GM18520 (cell line): ENCODE measurements at regions not wholly inside any gene's neighbourhood (a gene's known extent, or its start where the extent isn't known, plus 50 kb on each side); places are given as distances from the start of the nearest gene placed in this dataset.
"Not testable (repeated sequence)": the region's sequence is repeated elsewhere in the genome, so short reads cannot be mapped to it uniquely, and the experiment has no call there.

ENCODE experiments used
- ATAC-seq: cut with Tn5 transposase; IDR thresholded peaks from one replicate; pipeline ENCODE4 v1.9.1; 2021; ENCODE audit not compliant: unreplicated experiment

DNA sequence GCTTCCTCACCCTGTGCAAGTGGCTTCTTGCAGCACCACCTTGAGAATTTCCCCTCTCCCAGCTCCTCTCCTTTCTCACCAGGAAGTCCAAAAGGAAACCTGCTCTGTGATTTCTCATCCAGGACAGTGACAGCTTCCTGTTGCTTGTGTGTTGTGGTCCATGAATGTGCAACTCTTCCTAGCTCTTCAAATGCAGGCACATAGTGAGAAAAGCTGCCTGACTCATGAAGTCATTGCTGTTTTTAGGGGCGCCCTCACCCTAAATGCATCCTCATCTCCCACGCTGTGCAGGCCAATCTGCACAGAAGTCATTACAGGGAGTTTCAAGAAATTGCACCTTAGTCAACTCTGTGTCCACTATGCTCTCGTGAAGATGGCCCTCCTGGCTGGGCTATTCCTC, 112.9 kb upstream of the IGLL5 start:
- ATAC-seq: not testable (repeated sequence)

DNA sequence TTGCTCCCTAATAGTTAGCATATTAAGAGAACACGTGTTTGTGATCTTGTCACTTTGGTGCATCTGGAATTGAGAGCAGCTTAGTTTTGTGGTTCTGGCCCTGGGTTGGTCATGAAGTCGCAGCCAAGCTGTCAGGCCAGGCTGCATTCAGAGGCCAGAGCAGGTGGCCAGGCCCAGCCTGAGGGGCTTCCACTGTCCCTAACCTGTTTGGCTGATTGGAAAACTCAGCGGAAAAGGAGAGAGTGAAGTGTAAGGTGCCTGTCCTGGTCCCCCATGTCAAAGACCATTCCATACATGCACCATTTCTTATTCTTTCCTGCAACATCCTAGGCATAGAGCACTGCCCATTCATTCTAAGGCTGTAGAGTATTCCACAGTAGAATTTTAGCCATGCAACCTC, 111.5 kb upstream of the IGLL5 start:
- no peak for ATAC-seq

DNA sequence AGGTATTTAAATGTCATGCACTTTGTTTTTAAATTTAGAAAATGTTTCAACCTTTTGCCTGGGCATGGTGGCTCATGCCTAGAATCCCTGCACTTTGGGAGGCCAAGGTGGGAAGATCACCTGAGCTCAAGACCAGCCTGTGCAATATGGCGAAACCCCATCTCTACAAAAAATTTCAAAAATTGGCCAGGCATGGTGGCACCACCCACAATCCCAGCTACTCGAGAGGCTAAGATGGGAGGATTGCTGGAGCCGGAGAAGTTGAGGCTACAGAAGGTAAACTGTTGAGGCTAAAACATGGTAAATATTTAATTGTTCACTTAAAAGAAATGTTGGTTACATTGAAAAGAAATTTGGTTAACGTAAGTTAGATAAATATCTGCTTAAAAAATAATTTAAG, 108.4 kb upstream of the IGLL5 start:
- ATAC-seq: no peak

DNA sequence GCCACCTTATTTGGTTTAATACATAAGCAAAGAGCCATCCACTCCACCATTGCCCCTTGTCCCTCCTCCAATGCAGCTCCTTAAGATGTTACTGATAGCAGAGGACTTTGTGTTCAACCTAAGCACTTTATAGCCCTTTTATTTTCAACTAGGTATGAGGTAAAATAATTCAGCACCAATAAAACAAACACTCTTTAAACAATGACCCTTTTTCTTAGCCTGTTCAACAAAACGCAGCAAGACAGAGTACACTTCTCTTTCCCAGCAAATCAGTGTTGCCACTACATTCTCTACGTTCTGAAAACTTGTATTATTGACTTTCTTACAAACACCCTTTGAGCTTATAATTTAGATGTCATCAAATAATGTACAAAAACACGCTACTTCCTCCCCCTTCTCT, 104.0 kb upstream of the IGLL5 start:
- ATAC-seq: no peak

DNA sequence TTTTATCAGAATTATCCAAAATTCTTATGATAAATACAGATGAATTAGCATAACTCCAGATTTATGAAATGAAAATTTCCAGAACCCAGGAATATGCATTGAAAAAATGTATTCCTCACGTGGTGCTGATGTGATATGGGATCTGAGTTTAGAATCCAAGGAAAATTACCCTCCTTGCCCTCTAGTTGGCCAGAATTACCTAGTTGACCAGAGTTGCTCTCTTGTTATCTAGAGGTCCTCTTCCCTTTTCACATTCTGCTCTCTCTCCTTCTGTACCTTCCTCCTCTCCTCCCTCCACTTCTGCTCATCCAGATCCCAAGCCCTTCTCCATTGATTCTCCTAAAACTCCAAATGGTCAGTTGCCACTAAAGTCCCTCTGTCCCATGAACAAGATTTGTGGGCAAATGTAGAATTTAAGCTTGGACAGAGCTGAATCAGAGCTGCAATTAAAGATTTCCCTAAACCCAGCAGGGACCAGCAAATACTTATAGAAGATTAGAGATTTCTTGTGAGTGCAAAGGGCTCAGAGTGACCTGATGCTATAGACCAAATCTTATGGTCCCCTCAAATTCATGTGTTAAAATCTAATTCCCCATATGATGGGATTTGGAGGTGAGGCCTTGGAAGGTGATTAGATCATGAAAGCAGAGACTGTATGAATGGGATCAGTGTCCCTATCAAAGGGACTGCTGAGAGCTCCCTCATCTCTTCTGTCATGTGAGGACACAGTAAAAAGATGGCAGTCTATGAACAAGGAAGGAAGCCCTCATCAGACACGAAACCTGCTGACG, 103.2 kb upstream of the IGLL5 start:
- no peak for ATAC-seq

DNA sequence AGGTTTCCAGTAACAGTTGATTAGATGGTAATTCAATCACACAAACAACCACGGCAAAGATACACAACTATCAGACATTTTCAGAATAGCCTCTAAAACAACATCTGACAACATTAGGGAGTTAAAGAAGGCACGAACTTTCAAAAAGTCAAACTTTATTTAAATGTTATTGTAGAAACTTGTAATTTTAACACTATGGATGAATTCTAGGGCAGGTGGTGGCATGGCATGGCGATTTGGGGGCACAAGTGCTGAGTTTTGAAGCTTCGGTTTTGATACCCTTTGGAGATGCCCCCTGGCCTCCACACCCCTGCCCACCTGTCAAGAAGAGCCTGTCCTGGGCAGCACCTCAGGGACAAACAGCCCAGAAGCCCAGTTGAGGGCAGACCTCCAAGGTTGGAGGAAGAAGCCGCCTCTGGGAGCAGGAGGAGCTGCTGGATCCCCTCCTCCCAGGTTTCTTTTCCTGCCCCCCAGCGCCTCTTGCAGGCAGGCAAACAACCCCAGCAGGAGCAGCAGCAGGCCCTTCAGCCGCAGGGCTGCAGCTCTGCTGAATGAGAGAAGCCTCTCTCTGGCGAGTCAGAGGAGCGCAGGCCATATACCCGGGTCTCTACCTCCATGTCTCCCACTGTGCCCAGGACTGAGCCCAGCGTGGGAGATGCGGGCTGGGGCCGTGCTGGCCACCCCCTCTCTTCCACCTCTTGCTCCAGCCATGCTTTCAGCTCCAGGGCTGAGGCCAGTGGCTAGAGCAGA, 102.1 kb upstream of the IGLL5 start:
- no peak for ATAC-seq

DNA sequence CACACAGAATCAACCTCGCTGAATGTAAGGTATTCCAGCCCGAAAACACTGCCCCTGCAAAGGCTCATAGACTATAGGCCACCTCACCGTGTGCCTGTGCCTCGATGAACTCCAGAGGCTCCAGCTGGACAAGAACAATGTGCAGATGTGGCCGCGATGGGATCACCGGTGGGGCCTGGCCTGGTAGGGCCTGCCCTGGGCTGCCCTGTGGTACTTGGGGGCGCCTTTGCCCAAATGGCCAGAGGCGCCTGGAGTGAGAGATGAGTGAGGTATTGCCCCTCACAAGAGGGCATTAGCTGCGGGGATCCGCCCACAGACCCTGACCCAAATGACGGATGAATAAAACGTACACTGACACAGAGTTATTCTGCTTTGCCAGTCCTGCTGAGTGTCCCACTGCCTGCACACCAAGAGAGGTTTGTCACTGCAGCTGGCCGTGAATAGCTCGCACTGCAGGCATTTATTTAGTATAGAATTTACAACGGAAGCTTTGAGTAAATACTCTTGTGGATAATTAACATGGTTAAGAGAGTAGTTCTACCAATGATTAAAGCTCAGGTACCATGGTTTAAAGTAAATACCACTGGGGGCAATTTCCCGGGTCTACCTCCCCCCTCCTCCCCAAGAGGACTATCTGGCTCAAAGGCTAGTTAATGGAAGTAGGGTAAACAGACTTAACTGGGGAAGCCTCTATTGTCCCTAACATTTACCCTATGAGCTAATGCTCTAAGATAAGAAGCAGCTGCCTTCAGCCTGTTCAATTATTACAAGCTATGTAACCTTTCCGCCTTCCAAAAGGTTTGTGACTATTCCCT, 101.1 kb upstream of the IGLL5 start:
- ATAC-seq: no peak

DNA sequence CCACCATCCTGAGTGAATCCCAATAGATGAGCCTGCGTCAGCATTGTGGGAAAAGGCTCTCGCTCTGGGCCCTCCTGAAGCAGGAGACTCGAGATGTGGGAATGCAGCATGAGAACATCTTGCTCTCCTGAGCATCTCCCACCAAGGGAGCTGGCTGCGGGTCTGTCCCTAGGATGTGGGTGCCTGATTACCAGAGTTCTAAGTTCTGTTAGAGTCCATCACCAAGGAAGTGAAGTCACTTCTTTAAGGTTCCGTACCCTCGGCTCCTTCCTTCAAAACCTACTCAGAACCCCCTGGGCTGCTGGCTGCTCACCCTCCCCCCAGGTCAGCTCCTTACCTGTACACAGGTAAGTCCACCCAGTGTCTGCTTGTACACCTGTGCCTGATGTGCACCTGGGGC, 100.5 kb upstream of the IGLL5 start:
- no peak for ATAC-seq

DNA sequence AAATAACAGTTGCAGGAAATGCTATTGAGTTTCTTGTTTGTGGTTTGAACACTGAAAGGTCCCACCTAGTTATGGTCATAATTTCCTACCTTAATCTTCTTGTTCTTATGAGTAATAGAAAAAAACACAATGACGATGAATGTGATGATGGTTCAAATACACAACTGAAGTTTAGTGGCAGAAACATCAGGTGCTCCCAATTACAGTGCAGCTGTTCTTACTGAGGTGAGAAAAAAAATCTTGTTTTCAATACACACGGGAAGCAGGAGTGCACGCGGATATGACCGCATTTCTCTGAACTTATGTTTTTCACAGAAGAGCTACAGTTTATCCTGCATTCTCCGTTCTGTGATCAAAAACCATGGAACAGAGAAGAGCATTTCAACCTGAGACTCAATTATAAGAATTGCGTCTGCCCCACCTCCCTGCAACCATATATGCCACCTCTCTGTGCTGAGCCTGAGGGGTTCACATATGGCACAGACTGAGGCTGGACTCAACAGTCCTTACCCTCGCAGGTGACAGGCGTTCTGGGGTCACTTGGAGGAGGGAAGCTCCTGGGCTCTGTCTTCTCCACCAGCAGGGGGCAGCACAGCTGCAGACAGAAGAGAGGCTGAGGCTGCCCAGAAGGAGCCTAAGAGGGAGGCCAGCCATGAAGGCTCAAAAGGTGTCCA, 99.7 kb upstream of the IGLL5 start:
- ATAC-seq: no peak

DNA sequence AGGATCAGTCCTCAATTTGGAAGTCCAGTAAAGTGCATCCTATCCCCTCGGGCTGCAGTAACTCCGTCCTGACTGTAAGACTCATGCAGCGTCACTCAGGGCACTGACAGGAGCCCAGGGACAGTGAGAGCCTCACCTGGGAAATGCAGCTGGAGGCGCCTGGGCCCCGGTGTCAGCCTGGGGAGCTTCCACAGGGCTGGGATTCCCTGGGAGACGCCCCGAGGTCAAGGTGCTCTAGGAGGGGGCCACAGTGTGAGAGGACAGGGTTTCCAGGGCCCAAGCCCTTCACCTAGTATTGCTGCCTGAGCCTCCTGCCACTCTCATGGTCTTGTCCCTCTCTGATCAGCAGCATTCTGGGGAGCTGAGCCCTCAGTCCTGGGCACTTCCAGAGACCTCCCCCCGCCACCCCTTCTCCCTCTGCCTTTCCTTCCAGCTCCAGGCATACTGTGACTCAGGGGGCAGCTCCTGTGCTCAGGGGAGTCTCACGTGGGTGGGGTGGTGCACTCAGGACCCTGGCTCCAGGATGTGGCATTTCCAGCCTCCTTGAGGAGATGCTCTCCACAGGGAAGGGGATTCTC, 99.1 kb upstream of the IGLL5 start:
- no peak for ATAC-seq

DNA sequence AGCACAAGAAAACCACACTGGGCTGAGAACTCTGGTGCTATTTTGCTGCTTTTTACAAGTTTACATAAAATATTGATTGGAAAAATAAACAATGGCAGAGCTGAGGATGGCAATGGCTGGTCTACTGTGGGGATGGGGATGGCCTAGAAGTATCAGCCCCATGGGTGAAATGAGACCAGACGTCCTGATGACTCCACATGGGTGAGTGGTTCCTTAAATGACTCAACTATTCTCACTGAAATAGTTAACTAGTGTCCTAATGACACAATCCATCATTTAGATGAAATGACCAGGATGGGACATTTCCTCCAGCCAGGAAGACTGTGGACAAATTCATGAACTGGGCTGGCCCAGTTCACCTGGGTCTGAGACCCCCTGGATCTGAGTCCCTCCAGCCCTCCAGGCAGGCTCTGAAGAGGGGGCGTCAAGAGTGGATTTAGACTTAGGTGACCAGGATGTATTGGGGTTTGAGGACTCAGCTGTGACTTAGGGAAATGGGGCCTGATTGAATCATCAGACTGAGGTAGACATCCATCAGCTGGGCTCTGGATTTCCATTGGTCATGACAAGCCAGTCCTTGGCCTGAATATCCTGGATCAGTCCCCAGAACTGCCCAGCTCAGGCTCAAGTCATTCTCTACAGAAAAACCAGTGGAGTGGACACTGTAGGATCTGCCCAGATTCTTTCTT, 98.2 kb upstream of the IGLL5 start:
- ATAC-seq: no peak

DNA sequence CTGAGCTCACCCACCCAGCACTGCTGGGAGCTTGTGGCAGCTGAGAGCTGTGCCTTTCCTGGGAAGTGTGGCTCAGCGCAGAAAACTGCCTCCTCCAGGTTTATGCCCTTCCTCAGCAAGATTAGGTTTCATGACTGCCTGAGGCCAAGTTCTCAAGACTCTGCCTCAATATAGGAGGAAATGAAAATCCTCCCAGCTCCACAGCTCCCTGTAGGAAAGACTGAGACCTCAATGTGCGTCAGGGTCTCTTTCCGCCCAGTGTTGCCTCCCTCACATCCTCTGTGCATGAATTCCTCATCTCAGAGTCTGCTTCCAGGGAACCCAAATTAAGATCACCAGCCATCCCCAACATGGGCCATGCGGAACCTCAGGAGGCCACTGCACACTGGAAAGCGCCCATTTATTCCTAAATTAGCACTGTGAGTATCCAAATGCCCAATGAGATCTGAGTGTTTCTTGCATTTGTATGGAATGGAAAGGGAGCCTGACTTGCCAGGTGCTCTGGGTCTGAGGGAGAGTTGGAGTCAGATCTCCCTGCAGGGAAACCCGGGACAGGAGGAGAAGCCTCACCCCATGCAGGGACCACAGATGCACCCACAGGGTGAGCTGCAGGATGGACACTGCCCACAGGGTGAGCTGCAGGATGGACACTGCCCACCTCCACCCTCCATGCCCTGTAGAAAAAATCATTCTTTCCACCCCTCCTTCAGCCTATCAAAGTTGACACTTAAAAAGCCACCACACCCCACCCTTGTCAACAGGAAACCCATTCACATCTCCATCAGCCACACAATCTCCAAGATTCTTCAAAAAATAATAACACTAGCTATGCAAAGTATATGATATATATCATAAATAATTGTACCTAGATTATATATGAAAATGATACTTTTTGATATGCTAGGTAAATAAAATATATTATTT, 97.4 kb upstream of the IGLL5 start:
- no peak for ATAC-seq

DNA sequence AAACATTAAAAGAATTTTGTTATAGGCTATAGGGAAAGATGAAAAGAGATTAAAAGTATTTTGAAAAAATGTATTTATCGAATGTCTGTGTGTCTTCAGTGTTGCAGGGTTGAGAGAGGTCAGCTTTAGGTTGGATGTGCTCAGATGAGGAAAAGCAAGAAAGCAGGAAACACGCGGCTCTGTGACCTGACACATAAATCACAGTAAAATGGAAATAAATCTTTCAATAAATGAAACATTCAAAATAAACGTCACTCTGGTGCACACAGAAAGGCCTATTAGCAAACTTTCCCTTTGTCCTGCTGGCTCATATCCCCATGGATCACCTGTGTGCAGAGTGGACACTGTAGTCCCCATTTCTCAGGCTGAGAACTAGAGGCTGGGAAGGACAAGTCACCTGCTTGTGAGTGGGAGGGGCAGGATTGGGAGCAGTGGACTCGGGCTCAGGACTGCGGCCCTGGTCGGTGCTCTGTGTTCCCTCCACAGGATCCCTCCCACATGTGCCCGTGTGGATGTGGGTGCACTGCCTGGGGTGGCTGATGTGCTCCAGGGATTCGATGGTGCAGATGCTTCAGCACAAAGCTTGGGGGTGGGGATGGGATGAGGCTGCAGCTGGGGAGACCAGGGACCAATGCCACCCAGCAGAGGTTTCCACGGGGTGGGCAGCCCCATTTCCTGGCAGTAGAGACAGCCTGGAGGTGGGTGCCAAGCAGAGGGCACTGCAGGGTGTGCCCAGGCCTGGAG, 96.0 kb upstream of the IGLL5 start:
- ATAC-seq: no peak

DNA sequence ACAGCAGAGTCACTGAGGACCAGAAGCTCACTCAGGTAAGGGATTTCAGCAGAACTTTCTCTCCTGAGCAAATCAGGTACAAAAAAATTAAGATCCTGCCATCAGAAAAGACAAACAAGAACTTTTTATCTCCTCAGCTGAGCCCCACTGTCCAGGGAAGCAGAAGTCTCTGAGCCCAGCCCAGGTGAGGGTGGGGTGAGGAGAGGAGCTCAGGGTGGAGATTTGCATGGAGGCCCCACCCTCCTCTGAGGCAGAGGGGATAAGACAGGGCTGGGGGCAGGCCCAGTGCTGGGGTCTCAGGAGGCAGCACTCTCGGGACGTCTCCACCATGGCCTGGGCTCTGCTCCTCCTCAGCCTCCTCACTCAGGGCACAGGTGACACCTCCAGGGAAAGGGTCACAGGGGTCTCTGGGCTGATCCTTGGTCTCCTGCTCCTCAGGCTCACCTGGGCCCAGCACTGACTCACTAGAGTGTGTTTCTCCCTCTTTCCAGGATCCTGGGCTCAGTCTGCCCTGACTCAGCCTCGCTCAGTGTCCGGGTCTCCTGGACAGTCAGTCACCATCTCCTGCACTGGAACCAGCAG, 95.3 kb upstream of the IGLL5 start:
- ATAC-seq: not testable (repeated sequence)

DNA sequence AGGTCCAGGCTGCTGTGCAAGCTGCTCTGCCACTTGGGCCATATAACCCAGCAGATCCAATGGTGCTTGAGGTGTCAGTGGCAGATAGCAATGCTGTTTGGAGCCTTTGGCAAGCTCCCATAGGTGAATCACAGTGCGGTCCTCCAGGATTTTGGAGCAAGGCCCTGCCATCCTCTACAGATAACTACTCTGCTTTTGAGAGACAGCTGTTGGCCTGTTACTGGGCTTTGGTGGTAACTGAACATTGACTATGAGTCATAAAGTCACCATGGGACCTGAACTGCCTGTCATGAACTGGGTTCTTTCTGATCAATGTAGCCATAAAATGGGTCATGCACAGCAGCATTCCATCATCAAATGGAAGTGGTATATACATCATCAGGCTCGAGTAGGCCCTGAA, 92.0 kb upstream of the IGLL5 start:
- ATAC-seq: not testable (repeated sequence)

DNA sequence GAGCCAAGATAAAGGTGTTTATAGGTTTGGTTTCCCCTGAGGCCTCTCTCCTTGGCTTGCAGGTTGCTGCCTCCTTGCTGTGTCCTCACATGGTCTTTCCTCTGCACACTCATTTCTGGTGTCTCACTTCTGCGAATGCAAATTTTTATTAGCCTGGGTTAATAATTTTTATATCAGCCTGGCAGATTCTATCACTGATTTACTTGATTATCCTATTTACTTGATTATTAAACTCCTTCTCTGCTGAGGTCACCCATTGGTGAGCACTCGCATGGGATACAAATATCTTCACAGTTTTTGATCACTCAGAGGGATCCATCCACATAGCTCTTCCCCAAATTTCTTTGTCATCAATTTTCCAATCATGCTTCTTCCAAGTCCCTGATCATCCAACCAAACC, 90.9 kb upstream of the IGLL5 start:
- ATAC-seq: no peak

DNA sequence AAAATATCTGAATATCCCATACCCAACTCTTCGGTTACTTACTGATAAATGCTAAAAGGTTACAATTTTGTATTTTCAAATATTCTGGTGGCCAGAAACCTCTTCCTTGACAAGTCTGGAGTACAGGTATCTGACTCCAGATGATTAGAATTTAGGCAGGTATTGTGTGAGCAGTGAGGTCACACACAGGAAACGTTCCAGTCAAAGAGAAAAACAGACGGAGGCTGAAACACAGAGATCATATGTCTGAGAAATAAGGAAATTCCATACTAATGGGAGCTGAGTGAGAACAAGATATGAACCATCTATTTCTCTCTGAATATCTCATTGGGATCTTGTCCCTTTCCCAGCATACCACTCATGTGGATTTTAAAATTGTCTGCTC, 89.4 kb upstream of the IGLL5 start:
- ATAC-seq: no peak

DNA sequence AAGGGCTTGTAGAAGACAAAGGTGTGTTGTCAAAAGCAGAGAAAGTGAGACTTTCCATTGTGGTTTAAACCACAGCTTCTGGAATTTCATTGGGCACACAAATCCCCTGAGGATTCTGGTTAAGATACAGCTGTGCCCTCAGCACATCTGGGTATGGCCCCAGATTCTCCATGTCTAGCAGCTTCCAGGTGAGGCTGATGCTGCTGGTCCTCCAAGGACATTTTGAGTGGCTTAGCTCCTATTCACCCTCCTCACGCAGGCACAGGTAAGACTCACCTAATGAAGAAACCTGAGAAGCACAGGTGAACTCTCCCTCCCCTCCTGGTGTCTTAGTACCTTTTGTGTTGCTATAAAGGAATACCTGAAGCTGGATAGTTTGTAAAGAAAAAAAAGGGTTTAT, 88.9 kb upstream of the IGLL5 start:
- ATAC-seq: no peak
